Body of pancreas (tissue), 4 donors: ENCODE measurements at regions not wholly inside any gene's neighbourhood (a gene's known extent, or its start where the extent isn't known, plus 50 kb on each side); places are given as distances from the start of the nearest gene placed in this dataset.
"Not testable (repeated sequence)": the region's sequence is repeated elsewhere in the genome, so short reads cannot be mapped to it uniquely, and the experiment has no call there.

Experiments used
- CTCF ChIP-seq, 7 experiments: fragments of 450-650 bp in 4 of 7; fragments of 200-600 bp in 3 of 7; sonication (generic) in 3 of 7; IDR thresholded peaks; one replicate each; pipeline ENCODE4 v1.5.1; 2016 to 2019; ENCODE audit warnings: antibody characterized with exemption in 7 of 7
- POLR2A ChIP-seq, 3 donors: fragments of 450-650 bp; IDR thresholded peaks; one replicate each; pipeline ENCODE4 v1.6.1; 2016; ENCODE audit warnings: antibody characterized with exemption in 3 of 3, mild to moderate bottlenecking in 2 of 3

- not testable (repeated sequence) for TF ChIP-seq CTCF, POLR2A (IDR thresholded peaks at IDR 0.05)
Observed at GRCh38 chr9:24774199-24774598, 228.5 kb upstream of the IZUMO3 start.
